ENCODE measurements at regions not wholly inside any gene's neighbourhood (a gene's known extent, or its start where the extent isn't known, plus 50 kb on each side); places are given as distances from the start of the nearest gene placed in this dataset.
"Not testable (repeated sequence)": the region's sequence is repeated elsewhere in the genome, so short reads cannot be mapped to it uniquely, and the experiment has no call there.

- DNase-seq = no peak
These were observed 123.7 kb upstream of the ATP2B2 start for GRCh38 chr3:10628891-10629670.

- DNase-seq = no peak
These were observed 124.3 kb upstream of the ATP2B2 start for GRCh38 chr3:10629671-10630040.

DNA sequence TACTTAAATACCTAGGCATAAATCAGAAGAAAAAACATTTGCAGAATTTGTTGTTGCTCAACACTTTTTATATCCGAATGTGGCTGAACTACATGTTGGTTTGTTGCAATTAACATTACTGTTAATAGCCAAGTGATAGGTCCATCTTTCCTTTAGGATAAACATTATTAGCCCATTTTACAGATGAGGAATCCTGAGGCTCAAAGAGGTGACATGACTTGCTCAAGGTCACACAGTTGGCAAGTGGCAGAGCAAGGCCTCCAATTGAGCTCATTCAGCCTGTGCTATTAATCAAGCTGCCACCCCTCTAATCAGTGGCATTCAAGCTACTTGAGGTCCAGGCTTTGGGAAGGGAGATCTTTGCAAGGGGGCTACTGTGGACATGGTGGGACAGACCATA is 125.8 kb upstream of the ATP2B2 start:
- DNase-seq = no peak

DNA sequence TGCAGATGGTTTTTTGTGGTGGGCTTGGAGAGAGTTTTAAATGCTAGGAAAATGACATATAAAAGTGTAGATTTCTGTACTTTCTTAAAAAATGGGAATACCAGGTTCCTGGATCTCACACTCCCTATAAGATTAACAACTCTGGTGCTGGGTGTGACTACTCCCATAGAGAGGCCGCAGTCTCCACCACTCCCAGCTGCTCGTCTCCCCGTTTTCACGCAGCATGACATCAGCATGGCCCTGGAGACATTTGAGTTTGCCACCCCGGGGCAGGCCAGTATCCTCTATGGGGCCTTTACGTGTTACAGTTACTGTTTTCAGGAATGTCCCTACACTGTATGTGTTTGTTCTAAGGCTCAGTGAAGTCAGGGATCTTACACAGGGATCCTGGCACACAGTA is 126.7 kb upstream of the ATP2B2 start:
- DNase-seq = no peak

DNA sequence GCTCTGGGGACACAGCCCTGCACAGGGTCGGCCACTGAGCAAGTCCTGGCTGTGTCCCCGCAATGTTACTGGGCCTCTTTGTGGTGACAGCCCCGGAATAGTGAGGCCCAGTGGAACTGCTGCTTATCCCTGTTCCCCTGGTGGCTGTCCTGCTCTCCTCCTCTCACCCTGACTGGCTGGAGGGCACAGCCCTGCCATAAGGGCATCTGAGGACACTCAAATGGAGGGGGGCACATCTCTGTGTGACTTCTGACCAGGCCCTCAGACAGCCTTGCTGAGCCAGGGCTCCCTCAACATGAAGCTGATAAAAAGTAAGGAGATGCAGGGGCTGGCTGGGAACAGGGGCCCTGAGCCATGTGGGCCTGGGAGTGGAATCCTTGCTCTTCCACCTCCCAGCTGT is 127.4 kb upstream of the ATP2B2 start:
- DNase-seq = no peak

GRCh38 chr3:10635446-10636076 is 130.2 kb upstream of the ATP2B2 start:
- DNase-seq = no peak

DNA sequence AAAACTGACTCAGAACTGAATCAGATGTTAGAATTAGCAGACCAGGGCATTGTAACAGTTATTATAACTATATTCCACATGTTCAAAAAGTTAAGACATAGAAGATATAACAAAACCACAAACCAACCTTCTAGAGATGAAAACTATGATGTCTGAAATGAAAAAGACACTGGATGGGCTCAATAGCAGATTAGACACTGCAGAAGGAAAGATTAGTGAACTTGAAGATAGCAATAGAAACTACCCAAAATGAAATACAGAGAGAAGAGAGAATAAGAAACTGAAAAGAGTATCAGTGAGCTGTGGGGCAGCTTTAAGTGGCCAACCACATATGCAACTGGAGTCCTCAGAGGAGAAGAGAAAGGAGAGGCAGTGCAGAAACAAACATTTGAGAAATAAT is 132.0 kb upstream of the ATP2B2 start:
- DNase-seq = no peak

DNA sequence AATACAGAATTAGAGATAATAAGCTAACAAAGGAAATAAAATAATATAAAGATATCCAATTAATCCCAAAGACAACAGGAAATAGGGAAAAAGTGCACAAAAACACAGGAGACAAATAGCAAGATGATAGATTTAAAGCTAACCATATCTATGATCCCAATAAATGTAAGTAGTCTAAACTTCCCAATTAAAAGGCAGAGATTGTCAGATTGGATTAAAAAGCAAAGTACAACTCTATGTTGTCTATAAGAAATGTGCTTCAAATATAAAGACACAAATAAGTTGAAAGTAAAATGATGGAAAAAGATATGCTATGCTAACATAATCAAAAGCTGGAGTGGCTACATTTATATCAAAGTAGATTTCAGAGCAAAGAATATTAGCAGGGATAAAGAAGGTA is 133.1 kb upstream of the ATP2B2 start:
- no peak for DNase-seq

DNA sequence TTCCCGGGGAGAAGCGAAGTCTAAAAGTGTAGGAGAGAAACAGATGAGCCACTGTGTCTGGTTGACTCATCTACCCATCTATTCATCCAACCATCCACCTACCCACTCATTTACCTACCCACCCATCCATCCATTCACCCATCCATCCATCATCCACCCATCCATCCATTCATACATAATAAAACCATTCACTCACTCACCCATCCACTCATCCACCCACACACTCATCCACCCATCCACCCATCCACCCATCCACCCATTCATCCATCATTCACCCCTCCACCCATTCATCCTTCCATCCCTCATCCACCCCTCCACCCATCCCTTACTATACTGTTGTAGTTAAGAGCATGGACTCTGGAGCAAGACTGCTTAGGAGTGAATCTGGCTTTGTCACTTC is 136.4 kb upstream of the ATP2B2 start:
- no peak for DNase-seq

GRCh38 chr3:10644189-10644588 is 138.8 kb upstream of the ATP2B2 start:
- no peak for DNase-seq

- DNase-seq = no peak
These were observed 140.4 kb upstream of the ATP2B2 start for GRCh38 chr3:10645800-10646199.

- DNase-seq = no peak
These were observed 141.3 kb upstream of the ATP2B2 start for GRCh38 chr3:10646531-10647335.

- DNase-seq = no peak
These were observed 142.0 kb upstream of the ATP2B2 start for GRCh38 chr3:10647376-10647775.

DNA sequence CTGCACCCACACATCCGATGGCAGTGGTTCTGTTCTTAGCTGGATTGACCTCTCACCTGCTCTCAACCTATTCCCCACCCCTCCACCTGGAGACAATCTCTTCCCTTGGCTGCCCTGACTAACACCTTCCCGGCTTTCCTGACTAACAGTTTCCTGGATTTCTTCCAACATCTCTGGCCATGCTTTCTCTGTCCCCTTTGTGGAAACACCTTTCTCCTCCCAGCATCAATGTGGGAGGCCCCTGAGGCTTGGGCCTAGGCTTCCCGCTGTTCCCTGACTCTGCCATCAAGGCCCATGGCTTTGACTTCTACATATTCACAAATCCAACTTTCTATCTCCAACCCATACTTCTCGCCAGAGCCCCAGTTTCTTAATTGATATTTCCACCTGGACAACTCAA is 142.8 kb upstream of the ATP2B2 start:
- DNase-seq = no peak

DNA sequence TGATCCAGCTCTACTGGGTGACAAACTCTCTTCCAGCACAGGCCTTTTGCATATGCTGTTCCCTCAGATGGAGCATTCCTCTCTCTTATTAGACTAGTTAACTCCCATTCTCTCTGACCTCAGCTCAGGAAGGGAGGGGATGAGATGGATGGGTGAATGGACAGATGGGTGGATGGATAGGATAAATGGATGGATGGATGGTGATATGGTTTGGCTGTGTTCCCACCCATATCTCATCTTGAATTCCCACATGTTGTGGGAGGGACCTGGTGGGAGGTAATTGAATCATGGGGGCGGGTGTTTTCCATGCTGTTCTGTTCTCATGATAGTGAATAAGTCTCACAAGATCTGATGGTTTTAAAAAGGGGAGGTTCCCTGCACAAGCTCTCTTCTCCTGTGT is 144.1 kb upstream of the ATP2B2 start:
- DNase-seq = not testable (repeated sequence)

DNA sequence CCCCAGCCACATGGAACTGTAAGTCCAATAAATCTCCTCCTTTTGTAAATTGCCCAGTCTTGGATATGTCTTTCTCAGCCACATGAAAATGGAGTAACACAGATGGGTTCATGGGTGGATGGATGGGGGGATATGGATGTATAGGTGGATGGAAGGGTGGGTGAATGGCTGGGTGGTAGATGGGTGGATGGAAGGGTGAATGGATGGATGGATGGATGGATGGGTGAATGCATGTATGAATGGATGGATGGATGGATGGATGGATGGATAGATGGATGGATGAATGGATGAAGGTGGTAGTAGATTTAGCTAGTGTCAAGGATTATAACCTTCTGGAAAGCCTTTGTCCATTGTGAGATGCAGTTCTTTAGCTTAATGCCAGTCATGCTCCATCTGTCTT is 146.1 kb upstream of the ATP2B2 start:
- no peak for DNase-seq

GRCh38 chr3:10653241-10653640 is 147.9 kb upstream of the ATP2B2 start:
- DNase-seq = no peak

DNA sequence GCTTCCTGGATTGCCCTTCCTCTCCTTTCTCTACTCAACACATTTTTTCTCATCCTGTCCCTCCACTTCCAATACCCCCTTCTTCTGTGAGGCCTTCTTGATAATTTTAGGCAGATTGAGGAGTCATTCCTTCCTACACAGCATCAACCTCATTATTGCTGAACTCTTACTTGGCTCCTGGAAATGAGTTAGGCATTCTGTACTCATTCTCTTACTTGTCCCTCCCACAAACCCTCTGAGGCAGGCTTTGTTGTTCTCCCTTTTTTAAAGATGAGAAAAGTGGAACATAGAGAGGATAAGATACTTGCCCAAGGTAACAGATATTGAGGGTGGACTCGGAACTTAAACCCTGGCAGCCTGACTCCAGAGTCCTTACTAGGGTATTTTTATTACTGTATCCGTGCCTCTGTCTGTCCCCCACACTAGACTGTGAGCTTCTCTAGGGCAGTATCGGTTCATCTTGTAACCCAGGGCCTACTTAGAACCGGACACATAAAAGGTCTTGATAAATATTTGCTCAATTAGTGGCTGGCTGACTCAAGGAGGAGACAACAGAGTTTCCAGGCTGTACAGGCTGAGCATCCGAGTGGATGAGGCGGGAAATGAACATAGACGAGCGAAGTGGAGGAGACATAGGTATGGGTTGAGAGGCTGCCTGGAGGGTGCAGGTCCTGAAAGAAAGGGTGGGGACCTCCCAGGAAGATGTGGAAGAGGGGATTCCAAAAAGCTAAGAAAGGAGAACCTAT is 148.7 kb upstream of the ATP2B2 start:
- DNase-seq = no peak

DNA sequence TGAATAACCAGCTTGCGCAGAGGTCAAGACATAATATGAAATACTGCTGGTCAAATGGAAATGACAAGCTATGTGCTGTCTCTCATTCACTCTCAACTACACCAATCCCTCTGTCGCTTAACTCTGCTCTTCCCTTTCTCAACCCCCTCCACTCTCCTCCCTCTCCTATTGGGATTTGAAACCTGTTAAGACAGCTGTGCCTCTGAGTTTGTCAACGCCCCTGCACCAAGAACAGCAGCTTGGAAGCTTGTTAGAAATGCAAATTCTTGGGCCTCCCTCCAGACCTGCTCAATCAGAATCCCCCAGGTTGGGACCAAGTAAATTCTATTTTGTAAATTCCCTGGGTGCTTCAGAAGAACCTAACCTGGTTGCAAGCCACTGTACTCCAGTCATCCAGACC is 149.7 kb upstream of the ATP2B2 start:
- no peak for DNase-seq

GRCh38 chr3:10657339-10657738 is 152.0 kb upstream of the ATP2B2 start:
- not testable (repeated sequence) for DNase-seq

- DNase-seq = no peak
These were observed 150.4 kb upstream of the SLC6A11 start for GRCh38 chr3:10665592-10665991.

DNA sequence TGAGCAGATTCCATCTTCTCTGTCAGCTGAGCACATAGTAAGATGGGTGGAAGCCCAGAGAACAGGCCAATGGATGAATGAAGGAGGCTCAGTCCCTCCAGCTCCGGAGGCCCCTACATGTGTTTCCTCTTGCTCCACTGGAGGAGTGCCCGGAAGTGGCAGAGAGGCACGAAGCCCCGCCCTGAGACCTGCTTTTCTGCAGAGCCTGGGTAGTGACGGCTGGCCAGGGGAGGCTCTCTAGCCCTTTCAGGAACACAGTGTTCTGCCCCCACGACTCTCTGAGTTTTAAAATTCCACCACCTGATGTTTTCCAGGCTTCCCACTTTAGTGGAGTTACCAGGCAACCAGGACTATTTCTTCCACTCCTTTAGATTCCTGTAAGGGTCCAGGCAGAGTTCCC is 149.4 kb upstream of the SLC6A11 start:
- no peak for DNase-seq

DNA sequence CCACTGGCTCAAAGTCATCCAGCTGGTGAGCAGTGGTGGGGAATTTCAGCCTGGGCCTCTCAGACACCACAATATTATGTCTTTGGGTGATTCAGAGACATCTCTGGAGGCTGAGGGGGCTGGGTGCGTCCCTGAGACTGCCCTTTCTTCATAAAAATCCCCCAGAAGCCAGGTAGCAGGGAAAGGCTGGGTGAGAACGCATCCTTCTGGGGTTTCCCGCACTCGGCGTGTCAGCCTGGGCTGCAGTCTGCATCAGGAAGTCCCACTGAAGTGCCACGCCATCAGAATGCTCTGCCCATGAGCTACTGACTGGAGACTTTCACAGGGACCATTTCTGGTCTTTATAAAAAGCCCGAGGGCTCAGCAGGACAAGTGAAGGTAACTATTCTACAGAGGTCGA is 148.8 kb upstream of the SLC6A11 start:
- no peak for DNase-seq

Data from CD4-positive, alpha-beta T cell treated with Interleukin-21 for 1 hour (primary cell).